Activated CD8-positive, alpha-beta T cell treated with anti-CD3 and anti-CD28 coated beads for 36 hours (primary cell): ENCODE measurements at regions not wholly inside any gene's neighbourhood (a gene's known extent, or its start where the extent isn't known, plus 50 kb on each side); places are given as distances from the start of the nearest gene placed in this dataset.

Experiments used
- ATAC-seq: fragments of 200-7000 bp; cut with Tn5 transposase; one replicate; pipeline ENCODE4 v1.10.0; 2021; ENCODE audit warnings: mild to moderate bottlenecking, moderate library complexity
- CTCF ChIA-PET: fragments of 350-600 bp; sonication (Branson Sonifier 250); formaldehyde crosslinking; loops from one replicate; lab custom pipeline; 2021; ENCODE audit warnings: antibody characterized with exemption; lab: Charles Lee
- POLR2A ChIA-PET: fragments of 350-600 bp; sonication (Branson Sonifier 250); formaldehyde crosslinking; loops from one replicate; lab custom pipeline; 2021; ENCODE audit warnings: antibody characterized with exemption; lab: Charles Lee
- DNase-seq: peaks from one replicate; pipeline ENCODE4 v3.0.0-alpha.2; 2020
- H3K27ac Mint-ChIP-seq: one replicate; pipeline ENCODE4 v1.8.0; 2021; ENCODE audit warnings: mild to moderate bottlenecking, mixed read lengths
- H3K27me3 Mint-ChIP-seq: one replicate; pipeline ENCODE4 v1.8.0; 2021; ENCODE audit warnings: mixed read lengths
- H3K36me3 Mint-ChIP-seq: one replicate; pipeline ENCODE4 v1.8.0; 2021; ENCODE audit warnings: low read depth, mixed read lengths
- H3K4me1 Mint-ChIP-seq: one replicate; pipeline ENCODE4 v1.8.0; 2021; ENCODE audit warnings: low read depth, mixed read lengths
- H3K4me3 Mint-ChIP-seq: one replicate; pipeline ENCODE4 v1.8.0; 2021; ENCODE audit warnings: mild to moderate bottlenecking, moderate library complexity, mixed read lengths
- H3K9me3 Mint-ChIP-seq: one replicate; pipeline ENCODE4 v1.8.0; 2021; ENCODE audit warnings: mixed read lengths
- intact Hi-C: fragments of 100-400 bp; cut with micrococcal nuclease; formaldehyde crosslinking; loops from one replicate; pipeline ENCODE4 v1.10.0; 2022
- TF ChIP-seq, protein P1 (sequence below): fragments of 200-600 bp; IDR thresholded peaks from one replicate; pipeline ENCODE4 v1.8.0; 2022; ENCODE audit warnings: antibody characterized with exemption, mild to moderate bottlenecking

DNA sequence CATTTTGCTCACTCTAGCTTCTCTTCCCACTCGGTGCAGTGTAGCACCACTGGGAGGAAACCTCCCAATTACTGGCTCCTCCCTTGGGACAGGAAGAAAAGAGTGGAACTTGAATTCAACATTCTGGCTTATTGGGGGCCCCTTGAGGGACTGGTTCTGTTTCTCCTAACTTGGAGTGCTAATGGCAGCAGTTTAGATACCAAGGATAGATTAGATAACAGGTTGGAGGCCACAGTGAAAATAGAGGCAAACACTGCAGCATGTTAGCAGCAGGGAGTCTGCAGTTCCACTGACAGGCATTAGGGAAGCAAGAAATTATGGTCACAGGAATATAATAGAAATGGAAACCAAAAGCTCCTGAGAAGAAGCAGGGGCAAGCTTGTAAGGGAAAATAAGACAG, 322.0 kb downstream of the ABCC12 start:
- no peak overlapping the region for H3K4me3 Mint-ChIP-seq
- TF ChIP-seq, protein P1, sequence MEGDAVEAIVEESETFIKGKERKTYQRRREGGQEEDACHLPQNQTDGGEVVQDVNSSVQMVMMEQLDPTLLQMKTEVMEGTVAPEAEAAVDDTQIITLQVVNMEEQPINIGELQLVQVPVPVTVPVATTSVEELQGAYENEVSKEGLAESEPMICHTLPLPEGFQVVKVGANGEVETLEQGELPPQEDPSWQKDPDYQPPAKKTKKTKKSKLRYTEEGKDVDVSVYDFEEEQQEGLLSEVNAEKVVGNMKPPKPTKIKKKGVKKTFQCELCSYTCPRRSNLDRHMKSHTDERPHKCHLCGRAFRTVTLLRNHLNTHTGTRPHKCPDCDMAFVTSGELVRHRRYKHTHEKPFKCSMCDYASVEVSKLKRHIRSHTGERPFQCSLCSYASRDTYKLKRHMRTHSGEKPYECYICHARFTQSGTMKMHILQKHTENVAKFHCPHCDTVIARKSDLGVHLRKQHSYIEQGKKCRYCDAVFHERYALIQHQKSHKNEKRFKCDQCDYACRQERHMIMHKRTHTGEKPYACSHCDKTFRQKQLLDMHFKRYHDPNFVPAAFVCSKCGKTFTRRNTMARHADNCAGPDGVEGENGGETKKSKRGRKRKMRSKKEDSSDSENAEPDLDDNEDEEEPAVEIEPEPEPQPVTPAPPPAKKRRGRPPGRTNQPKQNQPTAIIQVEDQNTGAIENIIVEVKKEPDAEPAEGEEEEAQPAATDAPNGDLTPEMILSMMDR: no peak

DNA sequence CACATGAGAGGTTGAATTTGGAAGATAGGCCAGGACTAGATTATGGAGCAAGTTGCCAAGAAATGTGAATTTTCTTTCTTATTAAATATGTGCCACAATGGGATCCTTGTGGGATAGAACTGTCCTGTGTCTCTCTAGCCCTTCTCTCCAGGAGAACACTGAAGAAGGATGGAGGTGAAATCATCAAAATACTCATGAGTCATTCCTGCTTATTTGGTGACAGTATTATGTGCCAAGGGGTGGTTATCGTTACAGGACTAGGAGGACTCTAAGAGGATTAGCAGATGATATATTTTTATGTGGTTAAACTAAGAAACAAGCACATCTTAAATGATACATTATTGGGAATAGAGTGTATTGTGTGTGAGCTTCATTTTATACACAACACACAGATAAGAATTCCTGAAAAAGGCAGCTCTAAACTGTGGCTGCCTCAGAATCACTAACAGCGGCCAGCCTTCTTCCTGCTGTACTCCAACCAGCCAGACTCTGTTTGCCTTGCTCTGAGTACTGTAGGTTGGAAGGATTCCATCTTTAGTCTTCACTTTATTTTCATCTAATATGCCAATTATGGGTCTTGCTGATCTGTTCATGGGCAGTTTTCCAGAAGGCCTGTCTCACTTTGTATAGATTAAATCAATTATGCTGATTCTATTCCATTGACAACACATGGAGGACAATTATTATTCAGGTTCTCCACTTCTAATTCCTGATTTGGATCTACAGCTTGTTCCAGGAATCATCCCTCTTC, 325.8 kb downstream of the ABCC12 start:
- ChIA-PET CTCF (no interaction called here), POLR2A (no interaction called here)
- Mint-ChIP-seq H3K4me3 (no peak overlapping the region), H3K27ac (no peak overlapping the region), H3K36me3 (peaks cover 2% of the 10 kb centered on the region), H3K27me3 (no peaks in the 10 kb centered on the region), H3K9me3 (peaks cover 31% of the 10 kb centered on the region), H3K4me1 (no peaks in the 10 kb centered on the region)
- intact Hi-C loops: no loop called here
- no peak for ATAC-seq
- DNase-seq: no peak
- TF ChIP-seq, protein P1: no peak

More for the DNA sequence above, 322.0 kb downstream of the ABCC12 start:
- POLR2A ChIA-PET: no interaction called here
- Mint-ChIP-seq H3K4me1 (no peaks in the 10 kb centered on the region), H3K27me3 (no peaks in the 10 kb centered on the region), H3K9me3 (peaks cover 23% of the 10 kb centered on the region), H3K27ac (no peak overlapping the region), H3K36me3 (peaks cover 2% of the 10 kb centered on the region)
- ATAC-seq (no peak), DNase-seq (no peak)
- intact Hi-C loops: no loop called here
- CTCF ChIA-PET: no interaction called here

DNA sequence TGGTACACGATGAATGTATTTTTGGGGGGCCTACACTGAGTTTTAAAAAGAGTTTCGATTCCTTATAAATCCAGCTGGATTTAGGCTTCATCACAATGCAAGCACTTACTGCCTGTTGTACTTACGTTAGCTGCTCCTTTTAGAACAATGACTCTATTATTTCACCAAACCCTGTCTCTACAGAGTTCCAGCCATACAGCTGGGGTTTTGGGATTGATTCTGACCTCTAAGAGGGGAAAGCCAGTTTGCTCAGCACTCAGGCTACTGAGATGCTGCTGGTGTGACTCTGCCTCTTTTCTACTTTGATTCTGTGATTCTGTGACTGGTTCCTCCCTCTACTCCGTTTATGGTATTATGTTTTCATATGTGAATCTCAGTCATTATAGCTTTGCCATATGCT, 329.7 kb downstream of the ABCC12 start:
- ATAC-seq (no peak), DNase-seq (no peak)
- H3K4me3 Mint-ChIP-seq: no peak overlapping the region
- no peaks in the 10 kb centered on the region for H3K27me3 Mint-ChIP-seq
- POLR2A ChIA-PET: no interaction called here
- no peaks in the 10 kb centered on the region for H3K36me3 Mint-ChIP-seq
- no peaks in the 10 kb centered on the region for H3K4me1 Mint-ChIP-seq
- CTCF ChIA-PET: no interaction called here
- TF ChIP-seq, protein P1: no peak
- intact Hi-C loops: no loop called here
- peaks cover 13% of the 10 kb centered on the region for H3K9me3 Mint-ChIP-seq
- H3K27ac Mint-ChIP-seq: no peak overlapping the region

DNA sequence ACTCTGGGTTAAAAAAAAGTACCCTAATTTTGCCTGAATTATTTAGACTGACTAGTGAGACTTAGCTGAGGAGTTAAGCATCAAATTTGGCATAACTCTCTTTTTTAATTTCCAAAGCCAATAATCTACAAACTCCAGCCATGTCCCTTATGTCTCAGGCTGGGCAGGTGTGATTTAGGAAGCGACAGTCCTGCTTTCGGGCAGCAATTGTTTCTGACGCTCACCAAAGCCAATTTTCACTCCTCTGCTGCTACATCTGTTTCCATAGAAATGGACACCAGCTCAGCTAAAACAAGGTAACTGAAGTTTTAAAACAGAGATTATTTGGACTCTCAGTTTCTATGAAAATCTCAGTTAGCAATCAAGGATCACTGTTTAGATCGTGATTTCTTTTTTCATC, 338.7 kb downstream of the ABCC12 start:
- POLR2A ChIA-PET: no interaction called here
- Mint-ChIP-seq H3K4me3 (no peak overlapping the region), H3K9me3 (peaks cover 10% of the 10 kb centered on the region), H3K36me3 (no peaks in the 10 kb centered on the region), H3K27ac (no peak overlapping the region), H3K4me1 (no peaks in the 10 kb centered on the region), H3K27me3 (peaks cover 5% of the 10 kb centered on the region)
- CTCF ChIA-PET: no interaction called here
- no peak for ATAC-seq
- TF ChIP-seq, protein P1: no peak
- intact Hi-C loops: no loop called here
- DNase-seq: no peak

DNA sequence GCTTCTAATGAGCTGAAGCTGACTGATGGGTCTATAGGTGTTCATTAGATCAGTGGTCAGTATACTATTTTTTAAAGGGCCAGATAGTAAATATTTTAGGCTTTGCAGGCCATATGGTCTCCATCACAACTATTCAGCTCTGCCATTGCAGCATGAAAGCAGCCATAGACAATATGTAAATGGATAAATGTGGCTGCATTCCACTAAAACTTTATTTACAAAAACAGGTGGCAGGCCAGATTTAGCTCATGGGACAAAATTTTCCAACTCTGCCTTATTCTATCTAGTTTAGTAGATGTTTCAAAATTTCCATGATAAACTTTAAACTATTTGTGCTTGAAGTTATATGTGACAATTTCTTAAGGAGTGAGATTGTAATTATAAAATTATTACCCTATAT, 339.3 kb downstream of the ABCC12 start:
- Mint-ChIP-seq H3K36me3 (no peaks in the 10 kb centered on the region), H3K9me3 (peaks cover 13% of the 10 kb centered on the region), H3K4me1 (no peaks in the 10 kb centered on the region), H3K4me3 (no peak overlapping the region), H3K27ac (no peak overlapping the region), H3K27me3 (peaks cover 5% of the 10 kb centered on the region)
- ChIA-PET CTCF (no interaction called here), POLR2A (no interaction called here)
- ATAC-seq: no peak
- intact Hi-C loops: no loop called here
- no peak for DNase-seq
- TF ChIP-seq, protein P1: no peak
